Caco-2 (cell line): ENCODE measurements at regions not wholly inside any gene's neighbourhood (a gene's known extent, or its start where the extent isn't known, plus 50 kb on each side); places are given as distances from the start of the nearest gene placed in this dataset.

ENCODE experiments used
- BruUV-seq: library from RNA; stranded (reverse); fragments of 400-500 nt; replicated peaks from 2 replicates; lab custom pipeline; 2021; lab: Mats Ljungman, UMichigan
- CTCF ChIA-PET: fragments of 300-600 bp; sonication (Branson Sonifier 250); formaldehyde crosslinking; loops from one replicate; lab custom pipeline; 2022; ENCODE audit warnings: antibody characterized with exemption; lab: Charles Lee
- POLR2A ChIA-PET: fragments of 300-600 bp; sonication (Branson Sonifier 250); formaldehyde crosslinking; loops from one replicate; lab custom pipeline; 2022; ENCODE audit warnings: antibody characterized with exemption; lab: Charles Lee
- DNase-seq, 2 experiments: peaks; one replicate each; pipeline versions ENCODE4 v3.0.0 to v3.0.0-alpha.2; 2020 to 2022
- H3K27me3 ChIP-seq: replicated peaks from 2 replicates; pipeline ENCODE4 v1.6.0; 2011; ENCODE audit warnings: low read length; ENCODE audit not compliant: control insufficient read depth, insufficient read depth
- H3K36me3 ChIP-seq: 2 replicates; pipeline ENCODE4 v1.5.1; 2011; ENCODE audit warnings: low read length; ENCODE audit not compliant: control insufficient read depth, insufficient read depth
- H3K4me1 ChIP-seq: fragments of 250-450 bp; sonication (Bioruptor Pico); 2 replicates; pipeline ENCODE4 v1.5.1; 2020; ENCODE audit warnings: mild to moderate bottlenecking
- H3K4me3 ChIP-seq: 2 replicates; pipeline ENCODE4 v1.5.1; 2011; ENCODE audit warnings: low read depth, mild to moderate bottlenecking, control low read depth, low read length
- H3K9me3 ChIP-seq: fragments of 250-450 bp; sonication (Bioruptor Pico); 2 replicates; pipeline ENCODE4 v1.5.1; 2020; ENCODE audit warnings: mild to moderate bottlenecking, moderate library complexity
- H3K27ac Mint-ChIP-seq: one replicate; pipeline ENCODE4 v1.8.0; 2022; ENCODE audit warnings: mixed read lengths; ENCODE audit not compliant: unreplicated experiment
- H3K27me3 Mint-ChIP-seq: one replicate; pipeline ENCODE4 v1.8.0; 2022; ENCODE audit warnings: mixed read lengths; ENCODE audit not compliant: insufficient read depth, unreplicated experiment
- H3K36me3 Mint-ChIP-seq: one replicate; pipeline ENCODE4 v1.8.0; 2022; ENCODE audit warnings: mild to moderate bottlenecking, mixed read lengths; ENCODE audit not compliant: insufficient read depth, unreplicated experiment
- H3K4me1 Mint-ChIP-seq: one replicate; pipeline ENCODE4 v1.8.0; 2022; ENCODE audit warnings: low read depth, mixed read lengths; ENCODE audit not compliant: unreplicated experiment
- H3K4me3 Mint-ChIP-seq: one replicate; pipeline ENCODE4 v1.8.0; 2022; ENCODE audit warnings: mild to moderate bottlenecking, moderate library complexity, mixed read lengths; ENCODE audit not compliant: unreplicated experiment
- H3K9me3 Mint-ChIP-seq: one replicate; pipeline ENCODE4 v1.8.0; 2022; ENCODE audit warnings: mixed read lengths; ENCODE audit not compliant: unreplicated experiment
- intact Hi-C: fragments of 100-400 bp; cut with micrococcal nuclease; formaldehyde crosslinking; loops from one replicate; pipeline ENCODE4 v1.10.0; 2022; ENCODE audit not compliant: unreplicated experiment
- TF ChIP-seq, protein P1 (sequence below), 2 experiments: fragments of 200-600 bp in 1 of 2; IDR thresholded peaks; 1 replicate in 1 of 2; 2 replicates in 1 of 2; pipeline versions ENCODE4 v1.5.1 to v1.8.0; 2011 to 2022; ENCODE audit warnings: antibody characterized with exemption in 1 of 2, control low read depth in 1 of 2, inconsistent platforms in 1 of 2, low read depth in 1 of 2, low read length in 1 of 2, mild to moderate bottlenecking in 1 of 2, moderate library complexity in 1 of 2; ENCODE audit not compliant: insufficient read depth in 1 of 2, severe bottlenecking in 1 of 2, unreplicated experiment in 1 of 2

DNA sequence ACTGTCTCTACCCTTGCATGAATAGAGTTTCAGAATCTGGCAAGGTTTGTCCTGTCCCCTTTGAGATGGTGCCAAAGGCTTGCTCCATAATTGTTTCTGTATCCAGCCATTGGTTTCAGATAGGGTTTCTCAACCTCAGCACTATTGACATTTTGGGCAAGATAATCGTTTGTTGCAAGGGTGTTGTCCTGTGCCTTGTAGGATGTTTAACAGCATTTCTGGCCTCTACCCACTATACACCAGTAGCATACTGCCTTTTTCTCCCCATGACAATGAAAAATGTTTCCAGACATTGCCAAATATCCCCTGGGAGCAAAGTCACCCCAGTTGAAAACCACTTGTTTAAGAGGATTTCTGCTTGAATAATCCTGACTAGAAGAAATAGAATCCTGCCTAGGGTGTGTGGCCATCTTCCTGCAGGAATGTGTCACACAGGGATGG lies 126.8 kb downstream of the CDC42EP3 start:
- Histone ChIP-seq H3K4me3 (no peak overlapping the region), H3K4me1 (no peaks in the 10 kb centered on the region), H3K9me3 (no peaks in the 10 kb centered on the region), H3K27me3 (no peaks in the 10 kb centered on the region), H3K36me3 (no peaks in the 10 kb centered on the region)
- POLR2A ChIA-PET = no interaction called here
- Mint-ChIP-seq H3K9me3 (peaks cover under 1% of the 10 kb centered on the region), H3K27ac (no peak overlapping the region), H3K4me1 (peaks cover 5% of the 10 kb centered on the region), H3K4me3 (no peak overlapping the region), H3K27me3 (no peaks in the 10 kb centered on the region), H3K36me3 (no peaks in the 10 kb centered on the region)
- CTCF ChIA-PET = no interaction called here
- BruUV-seq = no TSS peak
- TF ChIP-seq, protein P1, sequence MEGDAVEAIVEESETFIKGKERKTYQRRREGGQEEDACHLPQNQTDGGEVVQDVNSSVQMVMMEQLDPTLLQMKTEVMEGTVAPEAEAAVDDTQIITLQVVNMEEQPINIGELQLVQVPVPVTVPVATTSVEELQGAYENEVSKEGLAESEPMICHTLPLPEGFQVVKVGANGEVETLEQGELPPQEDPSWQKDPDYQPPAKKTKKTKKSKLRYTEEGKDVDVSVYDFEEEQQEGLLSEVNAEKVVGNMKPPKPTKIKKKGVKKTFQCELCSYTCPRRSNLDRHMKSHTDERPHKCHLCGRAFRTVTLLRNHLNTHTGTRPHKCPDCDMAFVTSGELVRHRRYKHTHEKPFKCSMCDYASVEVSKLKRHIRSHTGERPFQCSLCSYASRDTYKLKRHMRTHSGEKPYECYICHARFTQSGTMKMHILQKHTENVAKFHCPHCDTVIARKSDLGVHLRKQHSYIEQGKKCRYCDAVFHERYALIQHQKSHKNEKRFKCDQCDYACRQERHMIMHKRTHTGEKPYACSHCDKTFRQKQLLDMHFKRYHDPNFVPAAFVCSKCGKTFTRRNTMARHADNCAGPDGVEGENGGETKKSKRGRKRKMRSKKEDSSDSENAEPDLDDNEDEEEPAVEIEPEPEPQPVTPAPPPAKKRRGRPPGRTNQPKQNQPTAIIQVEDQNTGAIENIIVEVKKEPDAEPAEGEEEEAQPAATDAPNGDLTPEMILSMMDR (IDR thresholded peaks at IDR 0.05; ENCODE audit: insufficient read depth in 1 of 2, low read depth in 1 of 2, low read length in 1 of 2, severe bottlenecking in 1 of 2, unreplicated experiment in 1 of 2) = no peak
- DNase-seq = no peak
- intact Hi-C loops = no loop called here

DNA sequence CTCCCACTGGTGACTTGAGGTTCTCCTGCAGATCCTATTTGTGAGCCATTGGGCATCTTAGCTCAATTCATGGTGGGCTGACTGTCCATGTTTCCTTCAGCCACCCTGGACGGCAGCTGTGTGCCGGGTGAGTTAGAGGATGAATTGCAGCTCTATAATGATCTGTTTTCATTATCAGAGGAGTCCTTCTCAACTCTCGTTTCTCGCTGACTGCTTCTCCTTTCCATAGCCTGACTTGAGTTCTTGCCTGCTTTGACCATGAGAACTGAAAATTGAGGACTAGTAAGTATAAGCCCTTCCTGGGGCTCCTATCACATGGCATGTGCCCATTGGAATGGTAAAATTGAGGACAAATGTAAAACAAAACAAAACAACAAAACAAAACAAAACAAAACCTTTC lies 121.8 kb downstream of the CDC42EP3 start:
- Histone ChIP-seq H3K9me3 (no peaks in the 10 kb centered on the region), H3K27me3 (no peaks in the 10 kb centered on the region), H3K4me1 (peaks cover 7% of the 10 kb centered on the region; the same call in 1 of the 2 replicates), H3K4me3 (no peak overlapping the region), H3K36me3 (no peaks in the 10 kb centered on the region)
- CTCF ChIA-PET = no interaction called here
- Mint-ChIP-seq H3K9me3 (no peaks in the 10 kb centered on the region), H3K27ac (no peak overlapping the region), H3K36me3 (no peaks in the 10 kb centered on the region), H3K4me3 (no peak overlapping the region), H3K27me3 (no peaks in the 10 kb centered on the region), H3K4me1 (no peaks in the 10 kb centered on the region)
- POLR2A ChIA-PET = interaction anchor here (0.6 kb wide), 1 partner anchor 301 kb away, joined by 21 read pairs; no protein-coding TSS in a partner anchor
- no TSS peak for BruUV-seq
- intact Hi-C loops = no loop called here
- TF ChIP-seq, protein P1 (IDR thresholded peaks at IDR 0.05; ENCODE audit: insufficient read depth in 1 of 2, low read depth in 1 of 2, low read length in 1 of 2, severe bottlenecking in 1 of 2, unreplicated experiment in 1 of 2) = no peak
- DNase-seq = no peak

DNA sequence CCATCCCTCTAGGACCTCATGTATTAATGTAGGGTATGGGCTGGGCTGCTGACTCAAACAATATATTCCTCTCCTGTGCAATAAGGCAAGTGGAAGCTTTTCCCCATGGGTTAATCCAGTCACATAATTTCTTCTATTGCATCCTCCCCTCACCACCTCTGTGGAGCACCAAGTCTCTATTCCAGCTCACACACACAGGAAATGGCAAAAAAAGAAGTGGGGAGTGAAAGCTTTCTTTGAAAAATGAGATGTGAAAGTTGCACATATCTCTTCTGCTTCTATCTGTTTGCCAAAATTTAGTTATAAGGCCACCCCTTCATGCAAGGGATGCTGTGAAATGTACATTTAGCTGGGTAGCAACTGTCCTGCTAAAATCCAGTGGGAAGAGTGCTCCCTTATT lies 121.3 kb downstream of the CDC42EP3 start:
- BruUV-seq = no TSS peak
- TF ChIP-seq, protein P1 (IDR thresholded peaks at IDR 0.05; ENCODE audit: insufficient read depth in 1 of 2, low read depth in 1 of 2, low read length in 1 of 2, severe bottlenecking in 1 of 2, unreplicated experiment in 1 of 2) = no peak
- Mint-ChIP-seq H3K36me3 (no peaks in the 10 kb centered on the region), H3K4me1 (no peaks in the 10 kb centered on the region), H3K4me3 (no peak overlapping the region), H3K27ac (no peak overlapping the region), H3K9me3 (no peaks in the 10 kb centered on the region), H3K27me3 (no peaks in the 10 kb centered on the region)
- Histone ChIP-seq H3K36me3 (no peaks in the 10 kb centered on the region), H3K9me3 (no peaks in the 10 kb centered on the region), H3K27me3 (no peaks in the 10 kb centered on the region), H3K4me1 (peaks cover 7% of the 10 kb centered on the region; the same call in 1 of the 2 replicates), H3K4me3 (no peak overlapping the region)
- POLR2A ChIA-PET = no interaction called here
- no peak for DNase-seq
- CTCF ChIA-PET = no interaction called here
- intact Hi-C loops = no loop called here
